DMS 273 (cell line): ENCODE measurements at regions not wholly inside any gene's neighbourhood (a gene's known extent, or its start where the extent isn't known, plus 50 kb on each side); places are given as distances from the start of the nearest gene placed in this dataset.
A peak's percentile ranks its signal among the peaks of the same experiment; 100 is the strongest.
"Not testable (repeated sequence)": the region's sequence is repeated elsewhere in the genome, so short reads cannot be mapped to it uniquely, and the experiment has no call there.

ENCODE experiments used
- DNase-seq: peaks from one replicate; lab custom pipeline; 2025; ENCODE audit not compliant: unreplicated experiment; lab: John Stamatoyannopoulos, UW

- DNase-seq: no peak
Measured at GRCh38 chr5:17398866-17399835, 98.9 kb upstream of the TAF11L2 start.

GRCh38 chr5:17399931-17400330 is 98.1 kb upstream of the TAF11L2 start:
- no peak for DNase-seq

- no peak for DNase-seq
Measured at GRCh38 chr5:17400724-17401469, 97.1 kb upstream of the TAF11L2 start.

- peak; percentile 44 for DNase-seq
Measured at GRCh38 chr5:17401470-17402288, 96.4 kb upstream of the TAF11L2 start.

GRCh38 chr5:17402289-17403121 is 95.5 kb upstream of the TAF11L2 start:
- DNase-seq: peak; percentile 32

GRCh38 chr5:17403695-17404490 is 94.1 kb upstream of the TAF11L2 start:
- DNase-seq: no peak

- DNase-seq: no peak
Measured at GRCh38 chr5:17405976-17406375, 92.1 kb upstream of the TAF11L2 start.

- DNase-seq: peak; percentile 16
Measured at GRCh38 chr5:17406423-17406838, 91.6 kb upstream of the TAF11L2 start.

GRCh38 chr5:17411436-17412402 is 86.3 kb upstream of the TAF11L2 start:
- no peak for DNase-seq

GRCh38 chr5:17412760-17413671 is 85.0 kb upstream of the TAF11L2 start:
- DNase-seq: peak; percentile 28

- no peak for DNase-seq
Measured at GRCh38 chr5:17413691-17414090, 84.3 kb upstream of the TAF11L2 start.

- DNase-seq: peak; percentile 89
Measured at GRCh38 chr5:17415321-17415758, 82.7 kb upstream of the TAF11L2 start.

- DNase-seq: not testable (repeated sequence)
Measured at GRCh38 chr5:17416374-17416773, 81.7 kb upstream of the TAF11L2 start.

- DNase-seq: no peak
Measured at GRCh38 chr5:17424674-17425073, 73.4 kb upstream of the TAF11L2 start.

- DNase-seq: no peak
Measured at GRCh38 chr5:17425385-17426070, 72.5 kb upstream of the TAF11L2 start.

GRCh38 chr5:17426104-17426749 is 71.8 kb upstream of the TAF11L2 start:
- DNase-seq: no peak
